Heart left ventricle (tissue), 16 donors: ENCODE measurements at regions not wholly inside any gene's neighbourhood (a gene's known extent, or its start where the extent isn't known, plus 50 kb on each side); places are given as distances from the start of the nearest gene placed in this dataset.

Experiments
- ATAC-seq, 4 donors: fragments of 200-7000 bp; cut with Tn5 transposase; one replicate each; pipeline ENCODE4 v1.9.1; 2020 to 2022; ENCODE audit warnings: moderate library complexity in 4 of 4, mild to moderate bottlenecking in 3 of 4, moderate number of reproducible peaks in 1 of 4
- DNase-seq, 5 donors: peaks; one replicate each; pipeline ENCODE4 v3.0.0-alpha.2; 2020
- H3K27ac ChIP-seq, 12 donors: fragments of 200-600 bp; sonication (generic) in 4 of 12; one replicate each; pipeline versions ENCODE4 v1.5.0 to v1.8.0; 2016 to 2022; ENCODE audit warnings: mild to moderate bottlenecking in 2 of 12
- H3K27me3 ChIP-seq, 9 donors: fragments of 200-600 bp; sonication (generic) in 2 of 9; one replicate each; pipeline versions ENCODE4 v1.5.1 to v1.8.0; 2016 to 2022; ENCODE audit warnings: mild to moderate bottlenecking in 3 of 9
- H3K36me3 ChIP-seq, 9 donors: fragments of 200-600 bp; sonication (generic) in 2 of 9; one replicate each; pipeline versions ENCODE4 v1.5.0 to v1.8.0; 2018 to 2022; ENCODE audit warnings: mild to moderate bottlenecking in 2 of 9
- H3K4me1 ChIP-seq, 12 donors: fragments of 200-600 bp; sonication (generic) in 4 of 12; one replicate each; pipeline versions ENCODE4 v1.5.0 to v1.8.0; 2016 to 2022; ENCODE audit warnings: mild to moderate bottlenecking in 3 of 12
- H3K4me3 ChIP-seq, 12 donors: fragments of 200-600 bp; sonication (generic) in 4 of 12; one replicate each; pipeline versions ENCODE4 v1.5.0 to v1.8.0; 2017 to 2022; ENCODE audit warnings: mild to moderate bottlenecking in 9 of 12, moderate library complexity in 4 of 12
- H3K9me3 ChIP-seq, 12 donors: fragments of 200-600 bp; sonication (generic) in 4 of 12; one replicate each; pipeline versions ENCODE4 v1.5.0 to v1.8.0; 2016 to 2022; ENCODE audit warnings: mild to moderate bottlenecking in 1 of 12
- POLR2A ChIP-seq, 2 donors: fragments of 450-650 bp; IDR thresholded peaks; one replicate each; pipeline ENCODE4 v1.6.1; 2017; ENCODE audit warnings: antibody characterized with exemption in 2 of 2, mild to moderate bottlenecking in 2 of 2, moderate library complexity in 2 of 2
- WGBS, 4 donors: extraction: QIAGEN DNeasy Blood & Tissue Kit in 2 of 4; methylation state at CpG; one replicate each; pipeline versions ENCODE4 v1.1.5 to v1.1.7; 2013 to 2018; 5-methylcytosine and 5-hydroxymethylcytosine counted together
- intact Hi-C, 10 donors: fragments of 100-400 bp; cut with DNase I; formaldehyde crosslinking; loops; one replicate each; pipeline versions ENCODE4 v1.11.1 to v1.14.2; 2022
- TF ChIP-seq, protein P1 (sequence below), 12 donors: fragments of 200-600 bp; sonication (generic) in 4 of 12; IDR thresholded peaks; one replicate each; pipeline versions ENCODE4 v1.5.0 to v1.8.0; 2018 to 2022; ENCODE audit warnings: antibody characterized with exemption in 12 of 12, mild to moderate bottlenecking in 5 of 12
- donor health status: ischemic (EF 13 %, LVEDD 7.1; RV severe dilation, severe dysfunction).
- donor health status: healthy with polysubstance abuse.
- donor health status: DM: no; HTN: yes; CAD: no.
- donor health status: DM: no; HTN: no; CAD: no.
- donor health status: ischemic (EF 25% LVEDD 6.9; RV normal size, moderate dysfunction).
- donor health status: ischemic (EF 25% LVEDD 5.7; RV mildly dilated, moderate dysfunction).
- donor health status: healthy.
- donor health status: DM: yes; HTN: yes; CAD: no.
- donor health status: ischemic (EF 35%, LVEDD 5.7; RV mildly dilated, moderate dysfunction).
- donor health status: nonischemic (EF 11% LVEDD 7.7; RV severe dilation, severe dysfunction).
- donor health status: DM: yes; HTN: yes; CAD: no.
- donor health status: PGD.
- donor health status: ischemic (EF 29% LVEDD 5.4; RV normal size, mild dysfunction).
- donor health status: nonischemic (EF 23%, LVEDD 6.1; RV moderate dilation, normal function).

DNA sequence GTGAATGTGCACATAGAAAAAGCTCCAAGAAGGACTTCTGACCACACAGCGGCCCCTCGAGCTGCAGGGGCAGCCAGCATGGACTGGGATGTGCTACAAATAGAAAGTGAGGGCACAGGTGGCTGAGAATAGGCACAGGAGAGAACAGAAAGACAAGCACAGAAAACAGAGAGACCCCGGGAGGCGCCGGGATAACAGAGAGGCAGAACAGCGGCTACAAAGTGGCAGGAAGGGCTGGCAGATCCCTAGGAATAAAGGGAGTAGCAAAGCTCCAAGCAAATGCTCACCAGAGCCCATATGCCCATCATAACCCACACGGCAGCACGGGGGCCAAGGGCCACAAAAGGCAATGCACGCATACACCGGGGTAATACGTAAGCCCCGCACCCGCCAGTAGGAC lies 201.7 kb upstream of the NSMCE3 start:
- no peaks in the 10 kb centered on the region for H3K36me3 ChIP-seq
- H3K4me3 ChIP-seq, result no peak overlapping the region
- DNase-seq (no peak), ATAC-seq (peak in 1 of 4 donors; percentile 21)
- H3K27ac ChIP-seq, result no peak overlapping the region
- H3K27me3 ChIP-seq, result no peaks in the 10 kb centered on the region
- H3K9me3 ChIP-seq, result no peaks in the 10 kb centered on the region
- 85 to 88% (median 87%) methylated on average over 13 of the region's 13 CpGs for WGBS, 4 donors
- no peaks in the 10 kb centered on the region for H3K4me1 ChIP-seq
- intact Hi-C loops, result loop anchor here in 1 of 10 donors (10.0 kb wide), 1 partner anchor 57 kb away; no protein-coding TSS in a partner anchor
- TF ChIP-seq, protein P1, sequence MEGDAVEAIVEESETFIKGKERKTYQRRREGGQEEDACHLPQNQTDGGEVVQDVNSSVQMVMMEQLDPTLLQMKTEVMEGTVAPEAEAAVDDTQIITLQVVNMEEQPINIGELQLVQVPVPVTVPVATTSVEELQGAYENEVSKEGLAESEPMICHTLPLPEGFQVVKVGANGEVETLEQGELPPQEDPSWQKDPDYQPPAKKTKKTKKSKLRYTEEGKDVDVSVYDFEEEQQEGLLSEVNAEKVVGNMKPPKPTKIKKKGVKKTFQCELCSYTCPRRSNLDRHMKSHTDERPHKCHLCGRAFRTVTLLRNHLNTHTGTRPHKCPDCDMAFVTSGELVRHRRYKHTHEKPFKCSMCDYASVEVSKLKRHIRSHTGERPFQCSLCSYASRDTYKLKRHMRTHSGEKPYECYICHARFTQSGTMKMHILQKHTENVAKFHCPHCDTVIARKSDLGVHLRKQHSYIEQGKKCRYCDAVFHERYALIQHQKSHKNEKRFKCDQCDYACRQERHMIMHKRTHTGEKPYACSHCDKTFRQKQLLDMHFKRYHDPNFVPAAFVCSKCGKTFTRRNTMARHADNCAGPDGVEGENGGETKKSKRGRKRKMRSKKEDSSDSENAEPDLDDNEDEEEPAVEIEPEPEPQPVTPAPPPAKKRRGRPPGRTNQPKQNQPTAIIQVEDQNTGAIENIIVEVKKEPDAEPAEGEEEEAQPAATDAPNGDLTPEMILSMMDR (IDR thresholded peaks at IDR 0.05), result no peak
- no peak for TF ChIP-seq POLR2A (IDR thresholded peaks at IDR 0.05)

DNA sequence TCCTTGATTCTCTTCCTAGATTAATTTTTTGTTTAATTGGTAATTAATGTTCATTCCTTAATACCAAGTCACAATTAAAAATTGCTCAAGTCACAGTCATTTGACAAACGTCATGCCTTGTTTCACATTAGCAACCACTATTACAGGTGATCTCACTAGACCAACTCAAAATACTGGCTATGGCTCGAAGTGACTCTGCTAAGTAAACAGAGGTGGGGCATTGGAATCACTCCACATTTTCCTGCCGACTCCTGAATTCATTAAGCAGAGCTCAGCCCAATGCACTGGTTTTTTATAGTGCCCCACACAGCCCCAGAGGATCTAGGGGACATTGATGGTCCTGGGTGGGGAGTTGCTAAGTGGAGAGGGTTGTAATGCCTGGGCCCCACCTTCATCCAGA lies 201.2 kb upstream of the NSMCE3 start:
- Histone ChIP-seq H3K27me3 (no peaks in the 10 kb centered on the region), H3K4me3 (no peak overlapping the region), H3K9me3 (no peaks in the 10 kb centered on the region), H3K4me1 (no peaks in the 10 kb centered on the region), H3K27ac (no peak overlapping the region), H3K36me3 (no peaks in the 10 kb centered on the region)
- TF ChIP-seq, protein P1 (IDR thresholded peaks at IDR 0.05), result no peak
- no peak for TF ChIP-seq POLR2A (IDR thresholded peaks at IDR 0.05)
- intact Hi-C loops, result loop anchor here in 1 of 10 donors (10.0 kb wide), 1 partner anchor 56 kb away; no protein-coding TSS in a partner anchor
- DNase-seq (no peak), ATAC-seq (no peak)
- 37 to 47% (median 41%) methylated on average over 3 of the region's 3 CpGs for WGBS, 4 donors

DNA sequence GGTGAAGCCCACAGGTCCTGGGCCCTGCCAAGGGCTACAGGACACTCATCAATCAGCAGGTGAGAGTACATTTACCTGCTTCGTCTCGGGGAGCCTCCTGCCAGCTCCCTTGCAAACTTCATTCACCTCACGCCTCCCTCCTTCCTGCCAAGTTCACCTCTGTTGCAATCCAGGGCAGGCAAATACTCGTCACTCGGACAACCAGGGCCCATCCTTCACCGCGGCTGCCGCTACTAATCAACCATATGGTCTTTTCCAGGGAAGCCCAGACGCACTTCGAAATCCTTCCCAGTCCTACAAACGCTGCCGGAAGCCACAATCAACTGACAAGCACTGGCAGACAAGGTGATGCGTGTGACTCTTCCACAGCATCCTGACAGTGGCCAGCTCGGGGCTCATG lies 200.7 kb upstream of the NSMCE3 start:
- Histone ChIP-seq H3K27ac (no peak overlapping the region), H3K27me3 (no peaks in the 10 kb centered on the region), H3K4me1 (peaks cover 0 to 2% (median 0%) of the 10 kb centered on the region in 12 donors), H3K4me3 (no peak overlapping the region), H3K36me3 (no peaks in the 10 kb centered on the region), H3K9me3 (no peaks in the 10 kb centered on the region)
- ATAC-seq (no peak), DNase-seq (no peak)
- intact Hi-C loops, result loop anchor here in 1 of 10 donors (10.0 kb wide), 1 partner anchor 56 kb away; no protein-coding TSS in a partner anchor
- WGBS, 4 donors, result 68 to 77% (median 71%) methylated on average over 13 to 14 of the region's 14 CpGs
- TF ChIP-seq POLR2A (IDR thresholded peaks at IDR 0.05), result no peak
- TF ChIP-seq, protein P1 (IDR thresholded peaks at IDR 0.05), result no peak

DNA sequence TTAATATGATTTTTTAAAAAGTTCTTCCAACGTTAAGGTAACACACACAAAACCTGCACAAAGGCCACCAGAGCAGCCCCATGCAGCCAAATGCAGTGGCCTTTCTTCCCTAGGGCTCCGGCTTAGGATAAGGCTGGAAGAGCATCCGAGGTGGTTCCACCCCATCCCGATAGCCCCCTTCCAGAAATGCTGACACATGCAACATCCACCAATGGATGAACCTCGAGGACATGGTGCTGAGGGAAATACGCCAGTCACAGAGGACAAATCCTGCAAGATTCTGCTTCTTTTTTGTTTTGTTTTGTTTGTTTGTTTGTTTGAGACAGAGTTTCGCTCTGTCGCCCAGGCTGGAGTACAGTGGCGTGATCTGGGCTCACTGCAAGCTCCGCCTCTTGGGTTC lies 199.3 kb upstream of the NSMCE3 start:
- intact Hi-C loops, result no loop called here
- TF ChIP-seq, protein P1 (IDR thresholded peaks at IDR 0.05), result no peak
- TF ChIP-seq POLR2A (IDR thresholded peaks at IDR 0.05), result no peak

More for the DNA sequence above, 199.3 kb upstream of the NSMCE3 start:
- H3K27ac ChIP-seq, result no peak overlapping the region
- peaks cover 0 to 9% (median 0%) of the 10 kb centered on the region in 12 donors for H3K4me1 ChIP-seq
- H3K27me3 ChIP-seq, result no peaks in the 10 kb centered on the region
- no peak for ATAC-seq
- no peaks in the 10 kb centered on the region for H3K36me3 ChIP-seq
- H3K4me3 ChIP-seq, result no peak overlapping the region
- DNase-seq, result no peak
- no peaks in the 10 kb centered on the region for H3K9me3 ChIP-seq
- WGBS, 4 donors, result 73 to 85% (median 78%) methylated on average over 10 of the region's 10 CpGs
